Sigmoid colon (tissue), 4 donors: ENCODE measurements at regions not wholly inside any gene's neighbourhood (a gene's known extent, or its start where the extent isn't known, plus 50 kb on each side); places are given as distances from the start of the nearest gene placed in this dataset.

Source experiments
- CTCF ChIP-seq, 4 experiments: fragments of 450-650 bp in 3 of 4; fragments of 200-600 bp in 1 of 4; IDR thresholded peaks; one replicate each; pipeline ENCODE4 v1.5.1; 2016 to 2019; ENCODE audit warnings: antibody characterized with exemption in 4 of 4, mild to moderate bottlenecking in 3 of 4, moderate library complexity in 2 of 4
- EP300 ChIP-seq, 4 donors: sonication (generic); formaldehyde crosslinking; IDR thresholded peaks; one replicate each; pipeline ENCODE4 v1.6.1; 2017; ENCODE audit warnings: antibody characterized with exemption in 4 of 4
- POLR2AphosphoS5 ChIP-seq, 4 donors: sonication (generic); formaldehyde crosslinking; IDR thresholded peaks; one replicate each; pipeline ENCODE4 v1.6.1; 2017; ENCODE audit warnings: antibody characterized with exemption in 4 of 4

DNA sequence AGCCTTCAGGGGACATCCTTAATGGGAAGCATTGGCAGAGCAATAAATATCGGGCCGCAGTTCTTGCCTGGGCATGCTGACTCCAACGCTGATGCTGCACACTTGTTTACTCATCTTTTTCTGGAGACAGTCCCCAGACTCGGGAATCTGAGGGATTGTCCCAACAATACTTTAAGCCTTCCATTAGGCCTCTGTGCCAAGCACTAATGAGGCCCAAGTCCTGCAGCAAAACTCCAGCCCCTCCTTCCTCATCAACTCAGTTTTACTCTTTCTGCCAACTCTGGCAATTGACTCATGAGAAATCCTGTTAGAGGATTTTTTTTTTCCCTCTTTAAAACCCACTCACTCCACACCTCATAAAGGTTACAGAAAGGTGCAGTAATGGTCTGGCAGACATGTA, 233.4 kb upstream of the PELI2 start:
- TF ChIP-seq CTCF (IDR thresholded peaks at IDR 0.05) = no peak
- no peak for TF ChIP-seq POLR2AphosphoS5 (IDR thresholded peaks at IDR 0.05)
- TF ChIP-seq EP300 (IDR thresholded peaks at IDR 0.05) = no peak
